ENCODE measurements at regions not wholly inside any gene's neighbourhood (a gene's known extent, or its start where the extent isn't known, plus 50 kb on each side); places are given as distances from the start of the nearest gene placed in this dataset.

- Histone ChIP-seq H3K79me2 (ENCODE audit: control insufficient read depth, insufficient read depth, low read length) (no peaks in the 10 kb centered on the region), H2BK5ac (ENCODE audit: low read length) (no peak overlapping the region), H3K4me2 (ENCODE audit: low read length) (no peak overlapping the region), H2AK5ac (ENCODE audit: low read length) (no peak overlapping the region), H3K27ac (ENCODE audit: low read depth, low read length) (no peak overlapping the region), H3K4me1 (ENCODE audit: control insufficient read depth, low read depth, low read length) (no peaks in the 10 kb centered on the region), H3K79me1 (ENCODE audit: low read length) (no peaks in the 10 kb centered on the region), H4K8ac (ENCODE audit: low read depth, low read length) (no peak overlapping the region), H3K56ac (ENCODE audit: low read length) (no peak overlapping the region), H3K18ac (ENCODE audit: low read length) (no peak overlapping the region), H3K9ac (ENCODE audit: low read length) (no peak overlapping the region), H3K27me3 (ENCODE audit: insufficient read depth, low read length, poor library complexity) (no peaks in the 10 kb centered on the region), H3K36me3 (ENCODE audit: control insufficient read depth, insufficient read depth, low read length) (no peaks in the 10 kb centered on the region), H4K5ac (ENCODE audit: low read length) (peak overlapping the region; percentile 16), H3K4me3 (ENCODE audit: low read length) (no peak overlapping the region), H3K4ac (ENCODE audit: low read depth, low read length) (no peak overlapping the region), H3K23ac (ENCODE audit: low read length) (no peak overlapping the region), H2BK120ac (ENCODE audit: low read depth, low read length) (no peak overlapping the region), H2BK15ac (replicated peaks; ENCODE audit: low read depth) (no peak overlapping the region)
- no peak for DNase-seq
- no CpG with 5 or more reads among the region's 2 CpGs for WGBS (ENCODE audit: extremely low coverage, insufficient coverage, low lambda C conversion rate)
Observed at GRCh38 chr4:82225030-82225429, 148.8 kb downstream of the HNRNPD start.

GRCh38 chr4:82223715-82224114, 150.1 kb downstream of the HNRNPD start:
- Histone ChIP-seq H2BK5ac (ENCODE audit: low read length) (no peak overlapping the region), H2AK5ac (ENCODE audit: low read length) (no peak overlapping the region), H3K9ac (ENCODE audit: low read length) (no peak overlapping the region), H3K18ac (ENCODE audit: low read length) (no peak overlapping the region), H2BK120ac (ENCODE audit: low read depth, low read length) (no peak overlapping the region), H3K23ac (ENCODE audit: low read length) (no peak overlapping the region), H3K27ac (ENCODE audit: low read depth, low read length) (no peak overlapping the region), H3K4me2 (ENCODE audit: low read length) (no peak overlapping the region), H3K36me3 (ENCODE audit: control insufficient read depth, insufficient read depth, low read length) (no peaks in the 10 kb centered on the region), H3K4me1 (ENCODE audit: control insufficient read depth, low read depth, low read length) (no peaks in the 10 kb centered on the region), H4K8ac (ENCODE audit: low read depth, low read length) (no peak overlapping the region), H3K79me1 (ENCODE audit: low read length) (no peaks in the 10 kb centered on the region), H4K5ac (ENCODE audit: low read length) (no peak overlapping the region), H3K4ac (ENCODE audit: low read depth, low read length) (no peak overlapping the region), H2BK15ac (replicated peaks; ENCODE audit: low read depth) (no peak overlapping the region), H3K56ac (ENCODE audit: low read length) (peak overlapping the region; percentile 44), H3K4me3 (ENCODE audit: low read length) (no peak overlapping the region), H3K79me2 (ENCODE audit: control insufficient read depth, insufficient read depth, low read length) (no peaks in the 10 kb centered on the region), H3K27me3 (ENCODE audit: insufficient read depth, low read length, poor library complexity) (no peaks in the 10 kb centered on the region)
- DNase-seq = peak; percentile 74
- WGBS (ENCODE audit: extremely low coverage, insufficient coverage, low lambda C conversion rate) = no CpG with 5 or more reads among the region's 4 CpGs

- H3K36me3 ChIP-seq (ENCODE audit: control insufficient read depth, insufficient read depth, low read length) = no peaks in the 10 kb centered on the region
- H3K27me3 ChIP-seq (ENCODE audit: insufficient read depth, low read length, poor library complexity) = no peaks in the 10 kb centered on the region
Observed at GRCh38 chr4:82219346-82219745, 154.4 kb downstream of the HNRNPD start.

GRCh38 chr4:82217986-82218715, 155.6 kb downstream of the HNRNPD start:
- Histone ChIP-seq H3K27ac (ENCODE audit: low read depth, low read length) (no peak overlapping the region), H2AK5ac (ENCODE audit: low read length) (no peak overlapping the region), H3K23ac (ENCODE audit: low read length) (no peak overlapping the region), H3K27me3 (ENCODE audit: insufficient read depth, low read length, poor library complexity) (no peaks in the 10 kb centered on the region), H3K4ac (ENCODE audit: low read depth, low read length) (no peak overlapping the region), H4K5ac (ENCODE audit: low read length) (no peak overlapping the region), H3K9ac (ENCODE audit: low read length) (no peak overlapping the region), H2BK5ac (ENCODE audit: low read length) (no peak overlapping the region), H2BK15ac (replicated peaks; ENCODE audit: low read depth) (no peak overlapping the region), H3K4me3 (ENCODE audit: low read length) (no peak overlapping the region), H3K79me1 (ENCODE audit: low read length) (no peaks in the 10 kb centered on the region), H3K18ac (ENCODE audit: low read length) (no peak overlapping the region), H3K56ac (ENCODE audit: low read length) (no peak overlapping the region), H4K8ac (ENCODE audit: low read depth, low read length) (no peak overlapping the region), H3K79me2 (ENCODE audit: control insufficient read depth, insufficient read depth, low read length) (no peaks in the 10 kb centered on the region), H2BK120ac (ENCODE audit: low read depth, low read length) (no peak overlapping the region), H3K4me2 (ENCODE audit: low read length) (no peak overlapping the region), H3K36me3 (ENCODE audit: control insufficient read depth, insufficient read depth, low read length) (no peaks in the 10 kb centered on the region), H3K4me1 (ENCODE audit: control insufficient read depth, low read depth, low read length) (no peaks in the 10 kb centered on the region)
- WGBS (ENCODE audit: extremely low coverage, insufficient coverage, low lambda C conversion rate) = no CpG with 5 or more reads among the region's 3 CpGs
- peak; percentile 34 for DNase-seq

More at GRCh38 chr4:82219346-82219745, 154.4 kb downstream of the HNRNPD start:
- Histone ChIP-seq H3K4me3 (ENCODE audit: low read length) (no peak overlapping the region), H3K79me2 (ENCODE audit: control insufficient read depth, insufficient read depth, low read length) (no peaks in the 10 kb centered on the region), H2AK5ac (ENCODE audit: low read length) (no peak overlapping the region), H3K56ac (ENCODE audit: low read length) (no peak overlapping the region), H4K8ac (ENCODE audit: low read depth, low read length) (no peak overlapping the region), H3K4me1 (ENCODE audit: control insufficient read depth, low read depth, low read length) (no peaks in the 10 kb centered on the region), H4K5ac (ENCODE audit: low read length) (no peak overlapping the region), H2BK15ac (replicated peaks; ENCODE audit: low read depth) (no peak overlapping the region), H2BK120ac (ENCODE audit: low read depth, low read length) (no peak overlapping the region), H3K79me1 (ENCODE audit: low read length) (no peaks in the 10 kb centered on the region), H3K9ac (ENCODE audit: low read length) (no peak overlapping the region), H3K23ac (ENCODE audit: low read length) (no peak overlapping the region), H2BK5ac (ENCODE audit: low read length) (no peak overlapping the region), H3K4ac (ENCODE audit: low read depth, low read length) (no peak overlapping the region), H3K18ac (ENCODE audit: low read length) (no peak overlapping the region), H3K4me2 (ENCODE audit: low read length) (no peak overlapping the region), H3K27ac (ENCODE audit: low read depth, low read length) (no peak overlapping the region)
- DNase-seq = no peak
- no CpG with 5 or more reads among the region's 6 CpGs for WGBS (ENCODE audit: extremely low coverage, insufficient coverage, low lambda C conversion rate)

GRCh38 chr4:82216219-82216618, 157.6 kb downstream of the HNRNPD start:
- H2BK120ac ChIP-seq (ENCODE audit: low read depth, low read length) = no peak overlapping the region
- H3K27ac ChIP-seq (ENCODE audit: low read depth, low read length) = no peak overlapping the region
- no peak overlapping the region for H2AK5ac ChIP-seq (ENCODE audit: low read length)
- H4K5ac ChIP-seq (ENCODE audit: low read length) = no peak overlapping the region
- no peaks in the 10 kb centered on the region for H3K79me2 ChIP-seq (ENCODE audit: control insufficient read depth, insufficient read depth, low read length)
- no peak overlapping the region for H3K23ac ChIP-seq (ENCODE audit: low read length)
- H3K4me2 ChIP-seq (ENCODE audit: low read length) = no peak overlapping the region
- H3K4me3 ChIP-seq (ENCODE audit: low read length) = no peak overlapping the region
- no peak overlapping the region for H2BK15ac ChIP-seq (replicated peaks; ENCODE audit: low read depth)
- H3K18ac ChIP-seq (ENCODE audit: low read length) = no peak overlapping the region
- H3K9ac ChIP-seq (ENCODE audit: low read length) = no peak overlapping the region
- H3K4me1 ChIP-seq (ENCODE audit: control insufficient read depth, low read depth, low read length) = no peaks in the 10 kb centered on the region
- H4K8ac ChIP-seq (ENCODE audit: low read depth, low read length) = no peak overlapping the region
- H3K27me3 ChIP-seq (ENCODE audit: insufficient read depth, low read length, poor library complexity) = no peaks in the 10 kb centered on the region
- H3K79me1 ChIP-seq (ENCODE audit: low read length) = no peaks in the 10 kb centered on the region
- no peaks in the 10 kb centered on the region for H3K36me3 ChIP-seq (ENCODE audit: control insufficient read depth, insufficient read depth, low read length)
- H2BK5ac ChIP-seq (ENCODE audit: low read length) = no peak overlapping the region
- H3K4ac ChIP-seq (ENCODE audit: low read depth, low read length) = no peak overlapping the region
- WGBS (ENCODE audit: extremely low coverage, insufficient coverage, low lambda C conversion rate) = no CpG with 5 or more reads among the region's 2 CpGs
- no peak for DNase-seq
- H3K56ac ChIP-seq (ENCODE audit: low read length) = no peak overlapping the region

- no peaks in the 10 kb centered on the region for H3K27me3 ChIP-seq (ENCODE audit: insufficient read depth, low read length, poor library complexity)
- no peaks in the 10 kb centered on the region for H3K4me1 ChIP-seq (ENCODE audit: control insufficient read depth, low read depth, low read length)
- no peaks in the 10 kb centered on the region for H3K36me3 ChIP-seq (ENCODE audit: control insufficient read depth, insufficient read depth, low read length)
- H3K79me1 ChIP-seq (ENCODE audit: low read length) = no peaks in the 10 kb centered on the region
- no peak overlapping the region for H3K56ac ChIP-seq (ENCODE audit: low read length)
- H3K23ac ChIP-seq (ENCODE audit: low read length) = no peak overlapping the region
- no peak overlapping the region for H2BK120ac ChIP-seq (ENCODE audit: low read depth, low read length)
- H3K18ac ChIP-seq (ENCODE audit: low read length) = no peak overlapping the region
- no peak overlapping the region for H2AK5ac ChIP-seq (ENCODE audit: low read length)
- no peak overlapping the region for H3K27ac ChIP-seq (ENCODE audit: low read depth, low read length)
- H4K5ac ChIP-seq (ENCODE audit: low read length) = no peak overlapping the region
- H3K4me2 ChIP-seq (ENCODE audit: low read length) = no peak overlapping the region
- no peak overlapping the region for H3K4ac ChIP-seq (ENCODE audit: low read depth, low read length)
- DNase-seq = no peak
- H4K8ac ChIP-seq (ENCODE audit: low read depth, low read length) = no peak overlapping the region
- H3K79me2 ChIP-seq (ENCODE audit: control insufficient read depth, insufficient read depth, low read length) = no peaks in the 10 kb centered on the region
- no peak overlapping the region for H3K9ac ChIP-seq (ENCODE audit: low read length)
- H2BK15ac ChIP-seq (replicated peaks; ENCODE audit: low read depth) = no peak overlapping the region
- H2BK5ac ChIP-seq (ENCODE audit: low read length) = no peak overlapping the region
- H3K4me3 ChIP-seq (ENCODE audit: low read length) = no peak overlapping the region
Observed at GRCh38 chr4:82215800-82216199, 158.0 kb downstream of the HNRNPD start.

Measured in mesendoderm (in vitro differentiated cells).